IMR-90 (cell line): ENCODE measurements at regions not wholly inside any gene's neighbourhood (a gene's known extent, or its start where the extent isn't known, plus 50 kb on each side); places are given as distances from the start of the nearest gene placed in this dataset.

ENCODE experiments used
- ATAC-seq: fragments of 200-7000 bp; cut with Tn5 transposase; 2 replicates; pipeline ENCODE4 v1.9.1; 2020; ENCODE audit warnings: low read depth, mild to moderate bottlenecking, moderate library complexity
- BruUV-seq: library from RNA; stranded (reverse); fragments of 400-500 nt; replicated peaks from 2 replicates; lab custom pipeline; 2021; lab: Mats Ljungman, UMichigan
- CTCF ChIA-PET: fragments of 300-600 bp; formaldehyde crosslinking; extraction: SDS; loops from one replicate; lab custom pipeline; 2021; ENCODE audit warnings: antibody characterized with exemption; lab: Yijun Ruan, JAX
- POLR2A ChIA-PET: fragments of 300-600 bp; sonication (Branson Sonifier 250); formaldehyde crosslinking; loops from one replicate; lab custom pipeline; 2022; ENCODE audit warnings: antibody characterized with exemption; ENCODE audit not compliant: unreplicated experiment; lab: Charles Lee
- DNase-seq: peaks from one replicate; pipeline ENCODE4 v3.0.0; 2013
- H2AFZ ChIP-seq: replicated peaks from 2 replicates; pipeline ENCODE3; 2013; ENCODE audit warnings: low read length, mild to moderate bottlenecking; ENCODE audit not compliant: poor library complexity
- H2AK5ac ChIP-seq: 2 replicates; pipeline ENCODE4 v1.6.1; 2013; ENCODE audit warnings: low read depth, low read length, inconsistent platforms
- H2AK9ac ChIP-seq: replicated peaks from 2 replicates; pipeline ENCODE3; 2013; ENCODE audit warnings: mild to moderate bottlenecking, low read depth, low read length, moderate library complexity; ENCODE audit not compliant: poor library complexity
- H2BK120ac ChIP-seq: 2 replicates; pipeline ENCODE4 v1.6.1; 2013; ENCODE audit warnings: low read depth, low read length, inconsistent platforms
- H2BK15ac ChIP-seq: 3 replicates; pipeline ENCODE4 v1.6.1; 2013; ENCODE audit warnings: low read depth, low read length, inconsistent platforms
- H2BK20ac ChIP-seq: 2 replicates; pipeline ENCODE4 v1.6.1; 2013; ENCODE audit warnings: low read depth, mild to moderate bottlenecking, inconsistent platforms, low read length, moderate library complexity
- H2BK5ac ChIP-seq: 2 replicates; pipeline ENCODE4 v1.6.1; 2013; ENCODE audit warnings: mild to moderate bottlenecking, low read depth, low read length, inconsistent platforms; ENCODE audit not compliant: poor library complexity, severe bottlenecking
- H3K14ac ChIP-seq: replicated peaks from 2 replicates; pipeline ENCODE4 v1.6.1; 2013; ENCODE audit warnings: low read depth, low read length, inconsistent platforms
- H3K18ac ChIP-seq: 2 replicates; pipeline ENCODE4 v1.6.1; 2013; ENCODE audit warnings: low read depth, low read length, control low read depth
- H3K23ac ChIP-seq: 2 replicates; pipeline ENCODE4 v1.6.1; 2013; ENCODE audit warnings: low read depth, low read length, inconsistent platforms
- H3K27ac ChIP-seq: 2 replicates; pipeline ENCODE4 v1.5.1; 2013; ENCODE audit warnings: mild to moderate bottlenecking, control low read depth, low read length; ENCODE audit not compliant: insufficient read depth
- H3K27me3 ChIP-seq: 2 replicates; pipeline ENCODE4 v1.6.1; 2013; ENCODE audit warnings: low read length; ENCODE audit not compliant: control insufficient read depth, insufficient read depth
- H3K36me3 ChIP-seq: 2 replicates; pipeline ENCODE4 v1.6.1; 2013; ENCODE audit warnings: low read length, mixed read lengths; ENCODE audit not compliant: control insufficient read depth, insufficient read depth
- H3K4ac ChIP-seq: 2 replicates; pipeline ENCODE4 v1.6.1; 2013; ENCODE audit warnings: low read depth, low read length, inconsistent platforms
- H3K4me1 ChIP-seq: 2 replicates; pipeline ENCODE4 v1.6.1; 2013; ENCODE audit warnings: low read length, mixed read lengths; ENCODE audit not compliant: control insufficient read depth, insufficient read depth
- H3K4me2 ChIP-seq: 2 replicates; pipeline ENCODE4 v1.6.1; 2013; ENCODE audit warnings: low read depth, mild to moderate bottlenecking, control low read depth, low read length, moderate library complexity
- H3K4me3 ChIP-seq: 2 replicates; pipeline ENCODE4 v1.5.1; 2013; ENCODE audit warnings: low read depth, mild to moderate bottlenecking, control low read depth, low read length, moderate library complexity; ENCODE audit not compliant: insufficient read depth
- H3K56ac ChIP-seq: 2 replicates; pipeline ENCODE4 v1.6.1; 2013; ENCODE audit warnings: low read length, inconsistent platforms; ENCODE audit not compliant: insufficient read depth; ENCODE audit errors: extremely low read depth
- H3K79me1 ChIP-seq, 2 experiments: 2 replicates each; pipeline ENCODE4 v1.6.1; 2013; ENCODE audit warnings: low read length in 2 of 2, inconsistent platforms in 1 of 2, low read depth in 1 of 2
- H3K9ac ChIP-seq: 2 replicates; pipeline ENCODE4 v1.6.1; 2013; ENCODE audit warnings: low read depth, low read length, control low read depth
- H3K9me1 ChIP-seq: 2 replicates; pipeline ENCODE4 v1.6.1; 2013; ENCODE audit warnings: low read length, inconsistent platforms; ENCODE audit not compliant: insufficient read depth
- H3K9me3 ChIP-seq: 2 replicates; pipeline ENCODE4 v1.6.1; 2013; ENCODE audit warnings: low read length; ENCODE audit not compliant: control insufficient read depth, insufficient read depth
- H4K20me1 ChIP-seq: 2 replicates; pipeline ENCODE4 v1.6.1; 2013; ENCODE audit warnings: low read length, inconsistent platforms; ENCODE audit not compliant: insufficient read depth
- H4K5ac ChIP-seq: 2 replicates; pipeline ENCODE4 v1.6.1; 2013; ENCODE audit warnings: mild to moderate bottlenecking, low read depth, low read length, control low read depth
- H4K8ac ChIP-seq, 2 experiments: 2 replicates each; pipeline ENCODE4 v1.6.1; 2013; ENCODE audit warnings: low read depth in 2 of 2, low read length in 2 of 2, control low read depth in 1 of 2, inconsistent platforms in 1 of 2
- H4K91ac ChIP-seq: 2 replicates; pipeline ENCODE4 v1.6.1; 2013; ENCODE audit warnings: low read depth, low read length, inconsistent platforms; ENCODE audit not compliant: insufficient read depth
- BHLHE40 ChIP-seq: fragments of 150-350 bp; IDR thresholded peaks from 2 replicates; pipeline ENCODE4 v1.6.1; 2016; ENCODE audit warnings: mild to moderate bottlenecking, low read depth, low read length
- CEBPB ChIP-seq: IDR thresholded peaks from 2 replicates; pipeline ENCODE4 v1.6.1; 2012; ENCODE audit warnings: low read depth, low read length, improper control_type of control experiment
- CHD1 ChIP-seq: IDR thresholded peaks from 2 replicates; pipeline ENCODE4 v1.6.1; 2012; ENCODE audit warnings: low read depth, low read length, improper control_type of control experiment
- FOS ChIP-seq: fragments of 150-350 bp; IDR thresholded peaks from 2 replicates; pipeline ENCODE4 v1.6.1; 2016; ENCODE audit warnings: low read depth, low read length
- MAFK ChIP-seq: IDR thresholded peaks from 2 replicates; pipeline ENCODE4 v1.6.1; 2012; ENCODE audit warnings: low read depth, low read length, improper control_type of control experiment
- MAZ ChIP-seq: IDR thresholded peaks from 2 replicates; pipeline ENCODE4 v1.6.1; 2012; ENCODE audit warnings: low read depth, mild to moderate bottlenecking, low read length, improper control_type of control experiment, moderate library complexity, borderline replicate concordance
- MXI1 ChIP-seq: IDR thresholded peaks from 2 replicates; pipeline ENCODE4 v1.6.1; 2012; ENCODE audit warnings: low read depth, mild to moderate bottlenecking, low read length, moderate library complexity, borderline replicate concordance
- NFE2L2 ChIP-seq: fragments of 150-350 bp; IDR thresholded peaks from 2 replicates; pipeline ENCODE4 v1.6.1; 2016; ENCODE audit warnings: low read depth, mild to moderate bottlenecking, low read length
- POLR2A ChIP-seq: IDR thresholded peaks from 2 replicates; pipeline ENCODE4 v1.6.1; 2012; ENCODE audit warnings: mild to moderate bottlenecking, low read depth, low read length
- RAD21 ChIP-seq: IDR thresholded peaks from 2 replicates; pipeline ENCODE4 v1.6.1; 2012; ENCODE audit warnings: low read length, improper control_type of control experiment
- RCOR1 ChIP-seq: IDR thresholded peaks from 2 replicates; pipeline ENCODE4 v1.6.1; 2012; ENCODE audit warnings: mild to moderate bottlenecking, low read length, improper control_type of control experiment; ENCODE audit not compliant: insufficient replicate concordance
- RFX5 ChIP-seq: IDR thresholded peaks from 2 replicates; pipeline ENCODE4 v1.8.0; 2012; ENCODE audit warnings: low read depth, mild to moderate bottlenecking, low read length, moderate library complexity
- SMC3 ChIP-seq: fragments of 150-350 bp; IDR thresholded peaks from 2 replicates; pipeline ENCODE4 v1.6.1; 2016; ENCODE audit warnings: low read depth, mild to moderate bottlenecking, antibody characterized with exemption, low read length, moderate library complexity
- WGBS, 2 experiments: methylation state at CpG; one replicate each; pipeline versions ENCODE4 v1.1.5 to v1.1.7; 2013; ENCODE audit warnings: missing lambda C conversion rate in 2 of 2; ENCODE audit not compliant: insufficient read length in 1 of 2; ENCODE audit errors: extremely low coverage in 2 of 2; 5-methylcytosine and 5-hydroxymethylcytosine counted together
- dilution Hi-C: fragments of 300-500 bp; cut with HindIII; formaldehyde crosslinking; loops from one replicate; pipeline ENCODE4 v1.14.3; 2018; ENCODE audit warnings: low sequenced_read_pairs; ENCODE audit not compliant: unreplicated experiment
- in situ Hi-C: fragments of 300-500 bp; cut with MboI; formaldehyde crosslinking; loops from 3 replicates; pipeline ENCODE4 v1.14.3; 2019; ENCODE audit warnings: low sequenced_read_pairs, inconsistent platforms, mixed read lengths
- intact Hi-C: fragments of 100-400 bp; cut with micrococcal nuclease; formaldehyde crosslinking; loops from 2 replicates; pipeline ENCODE4 v1.10.0; 2022
- TF ChIP-seq, protein P1 (sequence below): fragments of 150-350 bp; IDR thresholded peaks from 2 replicates; pipeline ENCODE4 v1.6.1; 2016; ENCODE audit warnings: low read depth, mild to moderate bottlenecking, low read length, moderate library complexity, borderline replicate concordance
- TF ChIP-seq, protein P2 (sequence below): fragments of 150-350 bp; IDR thresholded peaks from 2 replicates; pipeline ENCODE4 v1.6.1; 2017; ENCODE audit warnings: mild to moderate bottlenecking, antibody characterized with exemption, low read length, low read depth
- TF ChIP-seq, protein P3 (sequence below): conservative IDR thresholded peaks from 2 replicates; pipeline ENCODE4 v1.5.1; 2012; ENCODE audit warnings: mild to moderate bottlenecking, low read depth, low read length, improper control_type of control experiment

DNA sequence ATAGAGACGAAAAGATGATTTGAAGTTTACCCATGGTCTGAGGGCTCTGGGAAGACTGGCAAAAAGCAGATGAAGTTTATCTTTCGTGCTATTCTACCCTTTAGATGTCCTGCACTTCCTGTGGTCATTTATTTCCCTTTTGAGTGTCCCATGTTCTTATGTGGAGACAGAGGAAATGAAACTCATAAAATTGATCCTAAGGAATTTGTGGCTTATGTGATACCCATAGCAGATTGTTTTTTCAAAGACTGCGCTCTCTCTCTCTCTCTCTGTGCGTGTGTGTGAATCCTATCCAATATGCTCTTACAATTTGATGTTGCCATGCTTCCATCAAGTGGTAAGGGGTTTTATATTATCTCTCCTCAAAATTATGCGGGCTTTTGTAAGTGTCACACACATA is 607.5 kb upstream of the DPPA4 start:
- Histone ChIP-seq H4K91ac (no peak overlapping the region), H2BK20ac (no peak overlapping the region), H2AFZ (no peak overlapping the region), H3K14ac (no peak overlapping the region), H3K36me3 (no peaks in the 10 kb centered on the region), H4K20me1 (no peaks in the 10 kb centered on the region), H3K18ac (no peak overlapping the region), H3K56ac (no peak overlapping the region), H4K5ac (no peak overlapping the region), H2BK120ac (no peak overlapping the region), H2AK9ac (no peak overlapping the region), H3K9ac (no peak overlapping the region), H3K4me2 (no peak overlapping the region), H3K79me1 (no peaks in the 10 kb centered on the region), H3K9me1 (no peaks in the 10 kb centered on the region), H3K4me1 (no peaks in the 10 kb centered on the region), H2BK5ac (no peak overlapping the region), H2AK5ac (no peak overlapping the region), H3K4me3 (no peak overlapping the region), H2BK15ac (no peak overlapping the region), H3K27me3 (no peaks in the 10 kb centered on the region), H3K23ac (no peak overlapping the region), H3K9me3 (no peaks in the 10 kb centered on the region), H3K4ac (no peak overlapping the region), H3K27ac (no peak overlapping the region), H4K8ac (no peak overlapping the region)
- in situ Hi-C loops, result no loop called here
- TF ChIP-seq, protein P1, sequence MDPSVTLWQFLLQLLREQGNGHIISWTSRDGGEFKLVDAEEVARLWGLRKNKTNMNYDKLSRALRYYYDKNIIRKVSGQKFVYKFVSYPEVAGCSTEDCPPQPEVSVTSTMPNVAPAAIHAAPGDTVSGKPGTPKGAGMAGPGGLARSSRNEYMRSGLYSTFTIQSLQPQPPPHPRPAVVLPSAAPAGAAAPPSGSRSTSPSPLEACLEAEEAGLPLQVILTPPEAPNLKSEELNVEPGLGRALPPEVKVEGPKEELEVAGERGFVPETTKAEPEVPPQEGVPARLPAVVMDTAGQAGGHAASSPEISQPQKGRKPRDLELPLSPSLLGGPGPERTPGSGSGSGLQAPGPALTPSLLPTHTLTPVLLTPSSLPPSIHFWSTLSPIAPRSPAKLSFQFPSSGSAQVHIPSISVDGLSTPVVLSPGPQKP, result no peak
- TF ChIP-seq RFX5 (no peak), MXI1 (no peak), MAZ (no peak), POLR2A (no peak), MAFK (no peak), RCOR1 (no peak), CHD1 (no peak), CEBPB (no peak), SMC3 (no peak), RAD21 (no peak), BHLHE40 (no peak), FOS (no peak), NFE2L2 (no peak)
- TF ChIP-seq, protein P2, sequence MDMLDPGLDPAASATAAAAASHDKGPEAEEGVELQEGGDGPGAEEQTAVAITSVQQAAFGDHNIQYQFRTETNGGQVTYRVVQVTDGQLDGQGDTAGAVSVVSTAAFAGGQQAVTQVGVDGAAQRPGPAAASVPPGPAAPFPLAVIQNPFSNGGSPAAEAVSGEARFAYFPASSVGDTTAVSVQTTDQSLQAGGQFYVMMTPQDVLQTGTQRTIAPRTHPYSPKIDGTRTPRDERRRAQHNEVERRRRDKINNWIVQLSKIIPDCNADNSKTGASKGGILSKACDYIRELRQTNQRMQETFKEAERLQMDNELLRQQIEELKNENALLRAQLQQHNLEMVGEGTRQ, result no peak
- TF ChIP-seq, protein P3, sequence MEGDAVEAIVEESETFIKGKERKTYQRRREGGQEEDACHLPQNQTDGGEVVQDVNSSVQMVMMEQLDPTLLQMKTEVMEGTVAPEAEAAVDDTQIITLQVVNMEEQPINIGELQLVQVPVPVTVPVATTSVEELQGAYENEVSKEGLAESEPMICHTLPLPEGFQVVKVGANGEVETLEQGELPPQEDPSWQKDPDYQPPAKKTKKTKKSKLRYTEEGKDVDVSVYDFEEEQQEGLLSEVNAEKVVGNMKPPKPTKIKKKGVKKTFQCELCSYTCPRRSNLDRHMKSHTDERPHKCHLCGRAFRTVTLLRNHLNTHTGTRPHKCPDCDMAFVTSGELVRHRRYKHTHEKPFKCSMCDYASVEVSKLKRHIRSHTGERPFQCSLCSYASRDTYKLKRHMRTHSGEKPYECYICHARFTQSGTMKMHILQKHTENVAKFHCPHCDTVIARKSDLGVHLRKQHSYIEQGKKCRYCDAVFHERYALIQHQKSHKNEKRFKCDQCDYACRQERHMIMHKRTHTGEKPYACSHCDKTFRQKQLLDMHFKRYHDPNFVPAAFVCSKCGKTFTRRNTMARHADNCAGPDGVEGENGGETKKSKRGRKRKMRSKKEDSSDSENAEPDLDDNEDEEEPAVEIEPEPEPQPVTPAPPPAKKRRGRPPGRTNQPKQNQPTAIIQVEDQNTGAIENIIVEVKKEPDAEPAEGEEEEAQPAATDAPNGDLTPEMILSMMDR, result no peak
- WGBS, 2 experiments, result no CpG with 5 or more reads among the region's 5 CpGs
- no TSS peak for BruUV-seq
- ChIA-PET POLR2A (no interaction called here), CTCF (no interaction called here)
- intact Hi-C loops, result no loop called here
- dilution Hi-C loops, result no loop called here
- DNase-seq, result no peak
- no peak for ATAC-seq
